SH-SY5Y (cell line): ENCODE measurements at regions not wholly inside any gene's neighbourhood (a gene's known extent, or its start where the extent isn't known, plus 50 kb on each side); places are given as distances from the start of the nearest gene placed in this dataset.

Experiments used
- GATA2 ChIP-seq: IDR thresholded peaks from 2 replicates; pipeline ENCODE4 v1.6.1; 2011; ENCODE audit warnings: mild to moderate bottlenecking, low read depth, low read length
- GATA3 ChIP-seq: IDR thresholded peaks from 2 replicates; pipeline ENCODE4 v1.6.1; 2011; ENCODE audit warnings: low read depth, mild to moderate bottlenecking, low read length, moderate library complexity

- no peak for TF ChIP-seq GATA3
- no peak for TF ChIP-seq GATA2
These were observed 50.0 kb upstream of the TRPM1 start for GRCh38 chr15:31151301-31152233.

- TF ChIP-seq GATA3, result no peak
- no peak for TF ChIP-seq GATA2
These were observed 52.0 kb upstream of the TRPM1 start for GRCh38 chr15:31153531-31153930.

- TF ChIP-seq GATA2, result no peak
- TF ChIP-seq GATA3, result no peak
These were observed 53.6 kb upstream of the TRPM1 start for GRCh38 chr15:31155151-31155550.

GRCh38 chr15:31156226-31156625, 54.7 kb upstream of the TRPM1 start:
- TF ChIP-seq GATA2 (no peak), GATA3 (no peak)

GRCh38 chr15:31156808-31157207, 55.3 kb upstream of the TRPM1 start:
- TF ChIP-seq GATA3, result no peak
- TF ChIP-seq GATA2, result no peak

- TF ChIP-seq GATA3, result no peak
- TF ChIP-seq GATA2, result no peak
These were observed 56.1 kb upstream of the TRPM1 start for GRCh38 chr15:31157644-31158069.

- TF ChIP-seq GATA3, result no peak
- no peak for TF ChIP-seq GATA2
These were observed 57.5 kb upstream of the TRPM1 start for GRCh38 chr15:31158858-31159569.

GRCh38 chr15:31159837-31160236, 58.3 kb upstream of the TRPM1 start:
- TF ChIP-seq GATA3, result no peak
- TF ChIP-seq GATA2, result no peak

- TF ChIP-seq GATA2 (no peak), GATA3 (no peak)
These were observed 58.8 kb upstream of the TRPM1 start for GRCh38 chr15:31160297-31160696.

GRCh38 chr15:31160740-31161495, 59.4 kb upstream of the TRPM1 start:
- TF ChIP-seq GATA3 (no peak), GATA2 (no peak)

- no peak for TF ChIP-seq GATA3
- no peak for TF ChIP-seq GATA2
These were observed 60.4 kb upstream of the TRPM1 start for GRCh38 chr15:31161951-31162350.

- TF ChIP-seq GATA3, result no peak
- no peak for TF ChIP-seq GATA2
These were observed 61.4 kb upstream of the TRPM1 start for GRCh38 chr15:31162721-31163510.
